Loucy (cell line): ENCODE measurements at regions not wholly inside any gene's neighbourhood (a gene's known extent, or its start where the extent isn't known, plus 50 kb on each side); places are given as distances from the start of the nearest gene placed in this dataset.

Experiments used
- H2AFZ ChIP-seq: fragments of 200-600 bp; sonication (generic); 2 replicates; pipeline ENCODE4 v1.6.0; 2016; ENCODE audit warnings: antibody characterized with exemption, mild to moderate bottlenecking, low read length, moderate library complexity
- H3F3A ChIP-seq: fragments of 200-600 bp; 2 replicates; pipeline ENCODE4 v1.6.0; 2016; ENCODE audit warnings: antibody characterized with exemption, low read depth, mild to moderate bottlenecking
- H3K27me3 ChIP-seq: fragments of 200-600 bp; sonication (generic); 2 replicates; pipeline ENCODE4 v1.6.1; 2014; ENCODE audit warnings: low read length, mild to moderate bottlenecking; ENCODE audit not compliant: insufficient read depth, poor library complexity, severe bottlenecking
- H3K36me3 ChIP-seq: fragments of 200-600 bp; sonication (generic); 2 replicates; pipeline ENCODE4 v1.6.1; 2016; ENCODE audit warnings: low read length; ENCODE audit not compliant: insufficient read depth
- H3K4me1 ChIP-seq: fragments of 200-600 bp; sonication (generic); 2 replicates; pipeline ENCODE4 v1.5.1; 2014; ENCODE audit warnings: low read length, mild to moderate bottlenecking; ENCODE audit not compliant: insufficient read depth, poor library complexity, severe bottlenecking
- H3K4me2 ChIP-seq: fragments of 200-600 bp; sonication (generic); 2 replicates; pipeline ENCODE4 v1.6.0; 2014; ENCODE audit warnings: antibody characterized with exemption, low read length, low read depth, mild to moderate bottlenecking; ENCODE audit not compliant: poor library complexity, severe bottlenecking
- H3K4me3 ChIP-seq: fragments of 200-600 bp; sonication (generic); 2 replicates; pipeline ENCODE4 v1.5.1; 2014; ENCODE audit warnings: low read length, mild to moderate bottlenecking, mixed read lengths; ENCODE audit not compliant: poor library complexity, severe bottlenecking
- H3K79me2 ChIP-seq: fragments of 200-600 bp; sonication (generic); 2 replicates; pipeline ENCODE4 v1.6.1; 2014; ENCODE audit warnings: low read length; ENCODE audit not compliant: insufficient read depth
- H3K9ac ChIP-seq: fragments of 200-600 bp; sonication (generic); 2 replicates; pipeline ENCODE4 v1.6.0; 2014; ENCODE audit warnings: mild to moderate bottlenecking, low read depth, low read length, moderate library complexity; ENCODE audit not compliant: poor library complexity, severe bottlenecking
- H3K9me2 ChIP-seq: fragments of 200-600 bp; sonication (generic); replicated peaks from 2 replicates; pipeline ENCODE4 v1.6.1; 2016; ENCODE audit warnings: low read depth, low read length, mixed read lengths
- H3K9me3 ChIP-seq: fragments of 200-600 bp; sonication (generic); 2 replicates; pipeline ENCODE4 v1.6.1; 2014; ENCODE audit warnings: mild to moderate bottlenecking, antibody characterized with exemption, low read length, low read depth; ENCODE audit not compliant: insufficient read depth
- H4K20me1 ChIP-seq: fragments of 200-600 bp; sonication (generic); 2 replicates; pipeline ENCODE4 v1.6.0; 2014; ENCODE audit warnings: antibody characterized with exemption, low read length, mild to moderate bottlenecking; ENCODE audit not compliant: insufficient read depth, poor library complexity, severe bottlenecking
- CTCF ChIP-seq: fragments of 200-600 bp; sonication (generic); conservative IDR thresholded peaks from 2 replicates; pipeline ENCODE4 v1.5.1; 2014; ENCODE audit warnings: mild to moderate bottlenecking, antibody characterized with exemption, low read length
- EZH2phosphoT487 ChIP-seq: fragments of 200-600 bp; IDR thresholded peaks from 2 replicates; pipeline ENCODE4 v1.6.1; 2018; ENCODE audit warnings: antibody characterized with exemption, mild to moderate bottlenecking, moderate library complexity, borderline replicate concordance

GRCh38 chr16:86716649-86717048 lies 138.3 kb downstream of the FOXL1 start:
- Histone ChIP-seq H3K9me3 (no peaks in the 10 kb centered on the region), H3K4me2 (no peak overlapping the region), H4K20me1 (no peaks in the 10 kb centered on the region), H3K4me3 (no peak overlapping the region), H3K9ac (no peak overlapping the region), H3K36me3 (no peaks in the 10 kb centered on the region), H2AFZ (no peak overlapping the region), H3F3A (no peaks in the 10 kb centered on the region), H3K27me3 (no peaks in the 10 kb centered on the region), H3K4me1 (peaks cover 11% of the 10 kb centered on the region), H3K9me2 (no peaks in the 10 kb centered on the region), H3K79me2 (no peaks in the 10 kb centered on the region)
- no peak for TF ChIP-seq CTCF
- no peak for TF ChIP-seq EZH2phosphoT487

- Histone ChIP-seq H3K9me3 (no peaks in the 10 kb centered on the region), H4K20me1 (no peaks in the 10 kb centered on the region), H3K4me2 (no peak overlapping the region), H3K79me2 (no peaks in the 10 kb centered on the region), H3F3A (no peaks in the 10 kb centered on the region), H3K4me3 (no peak overlapping the region), H3K9me2 (no peaks in the 10 kb centered on the region), H3K27me3 (no peaks in the 10 kb centered on the region), H3K4me1 (peaks cover 11% of the 10 kb centered on the region), H3K36me3 (no peaks in the 10 kb centered on the region), H3K9ac (no peak overlapping the region), H2AFZ (no peak overlapping the region)
- TF ChIP-seq EZH2phosphoT487 (no peak), CTCF (no peak)
Measured at GRCh38 chr16:86718118-86718517, 139.8 kb downstream of the FOXL1 start.

- H4K20me1 ChIP-seq: no peaks in the 10 kb centered on the region
- no peak for TF ChIP-seq EZH2phosphoT487
- no peak for TF ChIP-seq CTCF
- H3K36me3 ChIP-seq: no peaks in the 10 kb centered on the region
- H3K4me3 ChIP-seq: no peak overlapping the region
- no peak overlapping the region for H3K9ac ChIP-seq
- no peaks in the 10 kb centered on the region for H3K79me2 ChIP-seq
- H3K9me3 ChIP-seq: no peaks in the 10 kb centered on the region
- H2AFZ ChIP-seq: no peak overlapping the region
- no peaks in the 10 kb centered on the region for H3F3A ChIP-seq
- H3K4me1 ChIP-seq: peaks cover 11% of the 10 kb centered on the region
- H3K27me3 ChIP-seq: no peaks in the 10 kb centered on the region
- no peaks in the 10 kb centered on the region for H3K9me2 ChIP-seq
- no peak overlapping the region for H3K4me2 ChIP-seq
Measured at GRCh38 chr16:86722970-86723369, 144.6 kb downstream of the FOXL1 start.
